ENCODE measurements at regions not wholly inside any gene's neighbourhood (a gene's known extent, or its start where the extent isn't known, plus 50 kb on each side); places are given as distances from the start of the nearest gene placed in this dataset.

DNA sequence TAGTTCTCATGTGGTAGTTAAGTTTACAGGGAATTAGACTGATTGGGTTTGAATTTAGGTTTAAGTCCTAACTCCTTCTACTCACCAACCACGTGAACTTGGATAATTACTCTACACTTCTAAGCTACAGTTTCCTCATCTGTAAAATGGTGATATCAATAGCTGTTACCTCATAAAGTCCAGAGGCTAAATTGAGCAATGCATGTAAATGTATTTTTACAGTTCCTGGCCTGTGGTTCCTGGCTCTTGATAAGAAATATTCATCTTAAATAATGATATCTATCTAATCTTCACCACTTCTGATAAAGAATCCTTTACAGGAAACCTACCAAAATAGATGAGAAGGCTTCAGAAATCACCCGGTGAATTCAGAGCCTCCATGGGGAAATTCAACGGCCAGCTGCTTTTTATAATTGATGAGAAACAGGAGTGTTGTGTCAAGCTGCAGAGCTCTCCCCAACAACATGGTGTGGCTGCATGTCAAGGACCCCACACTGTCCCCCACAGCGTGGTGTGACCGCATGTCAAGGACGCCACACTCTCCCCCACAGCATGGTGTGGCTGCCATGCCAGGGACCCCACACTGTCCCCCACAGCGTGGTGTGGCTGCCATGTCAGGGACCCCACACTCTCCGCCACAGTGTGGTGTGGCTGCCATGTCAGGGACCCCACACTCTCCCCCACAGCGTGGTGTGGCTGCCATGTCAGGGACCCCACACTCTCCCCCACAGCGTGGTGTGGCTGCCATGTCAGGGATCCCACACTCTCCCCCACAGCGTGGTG lies 80.8 kb upstream of the PEX5L start:
- no peak for TF ChIP-seq CTCF (IDR thresholded peaks at IDR 0.05)
- ATAC-seq (ENCODE audit: low FRiP score) = no peak
- no peak for DNase-seq (ENCODE audit: low spot score)

DNA sequence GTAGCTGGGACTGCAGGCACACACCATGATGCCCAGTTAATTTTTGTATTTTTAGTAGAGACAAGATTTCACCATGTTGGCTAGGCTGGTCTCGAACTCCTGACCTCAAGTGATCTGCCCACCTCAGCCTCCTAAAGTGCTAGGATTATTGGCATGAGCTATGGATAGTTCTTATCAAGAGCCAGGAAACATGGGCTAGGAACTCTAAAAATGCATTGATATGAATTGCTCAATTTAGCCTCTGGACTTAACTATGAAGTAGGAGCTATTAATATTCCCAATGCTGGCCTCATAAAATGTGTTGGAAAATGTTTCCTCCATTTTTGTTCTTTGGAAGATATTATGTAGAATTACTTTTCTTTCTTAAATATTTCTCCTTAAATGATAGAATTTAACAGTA lies 82.8 kb upstream of the PEX5L start:
- DNase-seq (ENCODE audit: low spot score) = no peak

DNA sequence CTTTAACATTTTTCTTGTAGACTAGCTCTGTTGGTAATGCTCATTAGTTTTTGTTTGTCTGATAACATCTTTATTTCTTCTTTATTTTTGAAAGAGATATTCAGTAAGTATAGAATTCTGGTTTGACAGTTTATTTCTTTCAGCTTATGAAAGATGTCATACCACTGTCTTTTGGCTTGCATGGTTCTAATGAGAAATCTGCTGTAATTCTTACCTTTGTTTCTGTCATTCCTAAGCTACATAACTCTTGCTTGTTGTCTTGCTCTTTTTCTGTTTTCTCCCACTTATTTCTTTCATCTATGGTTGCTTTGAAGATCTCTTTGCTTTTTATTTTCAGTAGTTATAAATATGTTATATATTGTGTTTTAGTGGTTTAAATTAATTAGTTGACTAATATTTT lies 87.2 kb upstream of the PEX5L start:
- DNase-seq (ENCODE audit: low spot score) (no peak), ATAC-seq (ENCODE audit: low FRiP score) (no peak)
- TF ChIP-seq CTCF (IDR thresholded peaks at IDR 0.05) = no peak

More for the DNA sequence above, 82.8 kb upstream of the PEX5L start:
- ATAC-seq (ENCODE audit: low FRiP score) = no peak
- no peak for TF ChIP-seq CTCF (IDR thresholded peaks at IDR 0.05)

GRCh38 chr3:180131169-180131568 lies 94.4 kb upstream of the PEX5L start:
- ATAC-seq (ENCODE audit: low FRiP score) (no peak), DNase-seq (ENCODE audit: low spot score) (no peak)
- no peak for TF ChIP-seq CTCF (IDR thresholded peaks at IDR 0.05)

DNA sequence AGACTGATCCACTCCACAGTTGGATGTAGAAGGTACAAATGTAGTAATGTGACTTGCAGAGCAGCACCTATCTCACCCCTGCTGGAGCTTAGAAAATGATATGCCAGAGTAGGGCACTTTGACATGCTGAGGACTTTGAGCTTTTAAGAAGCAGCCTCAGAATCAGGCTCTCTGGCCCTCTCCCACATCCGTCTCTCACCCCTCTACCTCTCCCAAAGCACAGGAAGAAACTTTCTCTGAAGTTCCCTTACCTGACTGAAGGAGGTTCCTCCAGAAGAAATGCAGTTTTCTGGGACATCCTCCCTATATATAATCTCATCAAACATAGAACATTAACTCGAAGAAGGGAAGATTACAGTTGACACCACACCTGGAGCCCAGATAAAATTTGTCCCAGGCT lies 98.4 kb upstream of the PEX5L start:
- DNase-seq (ENCODE audit: low spot score) (no peak), ATAC-seq (ENCODE audit: low FRiP score) (no peak)
- TF ChIP-seq CTCF (IDR thresholded peaks at IDR 0.05) = no peak

GRCh38 chr3:180138871-180139270 lies 102.1 kb upstream of the PEX5L start:
- ATAC-seq (ENCODE audit: low FRiP score) (no peak), DNase-seq (ENCODE audit: low spot score) (no peak)
- no peak for TF ChIP-seq CTCF (IDR thresholded peaks at IDR 0.05)

DNA sequence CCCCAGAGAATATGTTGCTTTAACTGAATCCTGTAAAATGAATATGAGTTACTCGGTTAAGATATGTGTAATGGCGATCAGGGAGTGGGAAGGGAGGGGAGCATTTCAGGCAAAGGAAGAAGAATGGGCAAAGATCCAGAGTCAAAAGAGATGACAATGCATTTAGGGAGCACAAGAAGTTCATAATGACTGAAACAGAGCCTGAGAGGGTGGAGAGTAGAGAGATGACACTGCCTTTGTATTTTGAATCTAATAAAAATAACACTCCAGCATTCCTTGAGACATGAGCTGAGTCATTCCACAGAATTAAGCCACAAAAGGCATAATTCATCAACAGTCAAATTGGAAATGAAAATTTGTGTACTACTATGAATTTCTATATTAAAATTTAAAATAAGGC lies 105.3 kb upstream of the PEX5L start:
- TF ChIP-seq CTCF (IDR thresholded peaks at IDR 0.05) = no peak
- ATAC-seq (ENCODE audit: low FRiP score) (no peak), DNase-seq (ENCODE audit: low spot score) (no peak)
